Mucosa of descending colon (tissue), 3 donors: ENCODE measurements at regions not wholly inside any gene's neighbourhood (a gene's known extent, or its start where the extent isn't known, plus 50 kb on each side); places are given as distances from the start of the nearest gene placed in this dataset.

Experiments
- ATAC-seq: fragments of 200-7000 bp; cut with Tn5 transposase; one replicate; pipeline ENCODE4 v1.9.1; 2020; ENCODE audit warnings: mild to moderate bottlenecking, moderate library complexity
- DNase-seq, 3 donors: peaks; one replicate each; pipeline ENCODE4 v3.0.0-alpha.2; 2020
- H3K36me3 ChIP-seq: fragments of 200-600 bp; one replicate; pipeline ENCODE4 v1.8.0; 2021; ENCODE audit warnings: low read depth, mild to moderate bottlenecking
- H3K4me1 ChIP-seq: fragments of 200-600 bp; one replicate; pipeline ENCODE4 v1.8.0; 2021; ENCODE audit warnings: low read depth, mild to moderate bottlenecking
- H3K4me3 ChIP-seq: fragments of 200-600 bp; one replicate; pipeline ENCODE4 v1.8.0; 2021; ENCODE audit warnings: mild to moderate bottlenecking
- H3K9me3 ChIP-seq: fragments of 200-600 bp; one replicate; pipeline ENCODE4 v1.8.0; 2021; ENCODE audit warnings: mild to moderate bottlenecking
- intact Hi-C, 2 donors: fragments of 100-400 bp; cut with DNase I in 1 of 2; cut with micrococcal nuclease in 1 of 2; formaldehyde crosslinking; loops; one replicate each; pipeline versions ENCODE4 v1.11.0 to v1.11.1; 2022; cut with DNase I, micrococcal nuclease
- TF ChIP-seq, protein P1 (sequence below): fragments of 200-600 bp; IDR thresholded peaks from one replicate; pipeline ENCODE4 v1.8.0; 2022; ENCODE audit warnings: antibody characterized with exemption, mild to moderate bottlenecking
- donor health status: DM: no; HTN: no; CAD: no; lungs with moderate emphysema.
- donor health status: DM: no; HTN: no; CAD: no.
- donor health status: DM: no; HTN: yes; CAD: no.

DNA sequence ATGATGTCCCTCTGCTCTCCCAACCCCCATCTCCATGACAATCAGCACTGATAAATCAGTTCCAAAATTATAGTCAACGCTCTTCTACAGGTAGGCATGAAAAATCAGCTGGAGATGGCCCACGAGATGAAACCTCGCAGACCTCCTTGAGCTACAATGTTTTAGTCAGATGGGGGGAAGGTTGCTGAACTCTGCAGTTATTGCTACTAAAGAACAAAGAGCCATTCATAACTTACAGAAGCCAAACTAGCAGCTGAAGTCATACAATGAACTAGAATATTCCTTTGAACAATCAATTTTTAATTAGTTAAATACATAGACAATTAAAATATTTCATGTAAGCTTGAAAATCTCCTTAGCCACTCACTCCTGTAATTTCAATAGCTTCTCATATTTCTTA lies 179.2 kb downstream of the NHLRC3 start:
- no peak for DNase-seq
- TF ChIP-seq, protein P1, sequence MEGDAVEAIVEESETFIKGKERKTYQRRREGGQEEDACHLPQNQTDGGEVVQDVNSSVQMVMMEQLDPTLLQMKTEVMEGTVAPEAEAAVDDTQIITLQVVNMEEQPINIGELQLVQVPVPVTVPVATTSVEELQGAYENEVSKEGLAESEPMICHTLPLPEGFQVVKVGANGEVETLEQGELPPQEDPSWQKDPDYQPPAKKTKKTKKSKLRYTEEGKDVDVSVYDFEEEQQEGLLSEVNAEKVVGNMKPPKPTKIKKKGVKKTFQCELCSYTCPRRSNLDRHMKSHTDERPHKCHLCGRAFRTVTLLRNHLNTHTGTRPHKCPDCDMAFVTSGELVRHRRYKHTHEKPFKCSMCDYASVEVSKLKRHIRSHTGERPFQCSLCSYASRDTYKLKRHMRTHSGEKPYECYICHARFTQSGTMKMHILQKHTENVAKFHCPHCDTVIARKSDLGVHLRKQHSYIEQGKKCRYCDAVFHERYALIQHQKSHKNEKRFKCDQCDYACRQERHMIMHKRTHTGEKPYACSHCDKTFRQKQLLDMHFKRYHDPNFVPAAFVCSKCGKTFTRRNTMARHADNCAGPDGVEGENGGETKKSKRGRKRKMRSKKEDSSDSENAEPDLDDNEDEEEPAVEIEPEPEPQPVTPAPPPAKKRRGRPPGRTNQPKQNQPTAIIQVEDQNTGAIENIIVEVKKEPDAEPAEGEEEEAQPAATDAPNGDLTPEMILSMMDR: no peak
- intact Hi-C loops: no loop called here
- Histone ChIP-seq H3K4me3 (no peak overlapping the region), H3K36me3 (no peaks in the 10 kb centered on the region), H3K4me1 (no peaks in the 10 kb centered on the region), H3K9me3 (no peaks in the 10 kb centered on the region)
- no peak for ATAC-seq

DNA sequence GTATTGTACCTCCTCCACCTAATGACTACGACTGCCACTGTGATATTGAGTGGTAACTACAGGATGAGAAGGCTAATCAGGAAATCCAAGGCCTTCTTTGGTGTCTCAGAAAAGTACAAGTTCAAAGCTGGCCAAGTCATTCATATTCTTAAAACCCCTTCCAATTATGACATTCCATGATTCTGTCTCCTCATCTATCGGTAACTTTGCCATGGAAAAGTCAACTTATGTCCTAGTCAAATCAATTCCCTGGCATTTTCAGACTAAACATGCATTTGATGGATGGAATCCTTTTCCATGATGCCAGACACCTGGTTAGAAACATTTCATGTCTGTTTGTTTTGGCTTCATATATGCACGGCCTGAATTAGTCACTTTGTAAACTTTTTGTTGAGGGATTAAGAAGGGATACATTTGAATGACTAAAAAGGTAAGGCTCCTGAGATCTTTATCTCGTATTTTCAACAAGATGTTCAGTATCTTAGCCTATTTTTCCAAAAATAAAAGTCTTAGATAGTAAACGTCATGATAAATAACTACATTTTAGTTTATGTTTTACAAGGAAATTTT lies 186.5 kb downstream of the NHLRC3 start:
- TF ChIP-seq, protein P1: no peak
- ATAC-seq (no peak), DNase-seq (no peak)
- H3K4me1 ChIP-seq: no peaks in the 10 kb centered on the region
- no peaks in the 10 kb centered on the region for H3K36me3 ChIP-seq
- no peaks in the 10 kb centered on the region for H3K9me3 ChIP-seq
- H3K4me3 ChIP-seq: no peak overlapping the region
- intact Hi-C loops: no loop called here

DNA sequence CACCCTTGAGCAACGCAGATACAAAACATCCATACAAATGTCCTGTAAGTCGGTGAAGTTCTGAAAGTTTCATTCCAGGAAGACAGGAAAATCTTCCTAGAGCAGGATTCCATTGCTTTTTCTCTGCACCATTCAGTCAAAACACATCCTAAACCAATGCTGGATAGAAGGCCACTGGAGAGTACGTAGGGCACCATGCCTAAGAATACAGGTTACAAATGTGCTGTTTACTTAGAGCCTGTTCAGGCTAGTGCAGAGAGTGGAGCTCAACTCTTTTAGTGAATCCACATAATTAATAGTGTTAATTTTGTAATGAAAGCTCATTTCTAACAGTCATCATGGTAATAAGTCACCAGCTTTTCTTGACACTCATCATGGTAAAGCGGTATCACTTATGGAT lies 187.6 kb downstream of the NHLRC3 start:
- no peak overlapping the region for H3K4me3 ChIP-seq
- ATAC-seq (no peak), DNase-seq (no peak)
- H3K36me3 ChIP-seq: no peaks in the 10 kb centered on the region
- TF ChIP-seq, protein P1: no peak
- intact Hi-C loops: no loop called here
- H3K9me3 ChIP-seq: no peaks in the 10 kb centered on the region
- H3K4me1 ChIP-seq: no peaks in the 10 kb centered on the region

- no peaks in the 10 kb centered on the region for H3K9me3 ChIP-seq
- H3K4me3 ChIP-seq: no peak overlapping the region
- DNase-seq: no peak
- intact Hi-C loops: no loop called here
- no peaks in the 10 kb centered on the region for H3K36me3 ChIP-seq
- TF ChIP-seq, protein P1: no peak
- ATAC-seq: no peak
- H3K4me1 ChIP-seq: no peaks in the 10 kb centered on the region
Observed at GRCh38 chr13:39226359-39226758, 188.1 kb downstream of the NHLRC3 start.

DNA sequence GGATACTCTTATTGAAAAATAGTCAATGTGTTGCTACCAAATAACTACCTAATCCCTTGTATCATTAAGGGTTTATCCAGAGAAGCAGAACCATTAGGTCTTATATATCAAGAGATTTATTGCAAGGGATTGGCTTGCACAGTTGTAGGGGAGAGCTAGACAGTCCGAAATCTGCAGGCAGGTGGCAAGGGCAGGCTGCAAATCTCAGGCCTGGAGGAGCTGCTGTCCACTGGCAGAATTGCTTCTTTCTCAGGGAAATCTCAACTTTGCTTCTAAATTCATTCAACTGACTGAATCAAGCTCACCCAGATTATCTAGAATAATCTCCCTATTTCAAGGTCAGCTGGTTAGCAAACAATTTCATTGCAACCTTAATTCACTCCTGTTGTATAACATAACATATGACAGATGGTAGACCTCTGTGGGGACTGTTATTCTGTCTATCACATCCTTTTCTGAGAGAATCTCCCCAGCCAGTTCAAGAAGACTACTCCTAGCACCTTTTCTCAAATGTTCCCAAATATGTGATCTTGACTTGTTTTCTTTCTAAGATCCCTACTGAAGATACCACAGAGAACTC lies 194.2 kb downstream of the NHLRC3 start:
- no peaks in the 10 kb centered on the region for H3K4me1 ChIP-seq
- intact Hi-C loops: no loop called here
- H3K9me3 ChIP-seq: no peaks in the 10 kb centered on the region
- DNase-seq (no peak), ATAC-seq (no peak)
- no peaks in the 10 kb centered on the region for H3K36me3 ChIP-seq
- TF ChIP-seq, protein P1: no peak
- no peak overlapping the region for H3K4me3 ChIP-seq

DNA sequence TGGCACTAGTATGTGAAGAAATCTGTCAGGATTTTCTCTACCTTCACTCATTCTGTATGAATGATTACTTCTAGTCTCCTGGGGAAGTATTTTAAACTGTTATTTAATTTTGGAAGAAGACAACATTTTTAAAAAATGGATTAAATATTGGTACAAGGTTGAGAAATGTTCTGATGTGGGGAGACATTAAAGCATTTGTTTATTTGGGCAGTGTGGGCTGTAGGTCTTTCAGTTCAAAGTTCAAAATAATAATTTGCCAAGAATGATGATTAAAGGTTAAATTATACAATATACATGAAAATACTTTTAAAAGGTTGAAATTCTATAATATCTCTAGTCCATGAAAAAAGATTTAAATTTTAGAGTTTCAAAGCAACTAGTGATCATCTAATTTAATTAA lies 194.7 kb downstream of the NHLRC3 start:
- H3K4me1 ChIP-seq: no peaks in the 10 kb centered on the region
- ATAC-seq (no peak), DNase-seq (no peak)
- no peaks in the 10 kb centered on the region for H3K36me3 ChIP-seq
- H3K9me3 ChIP-seq: no peaks in the 10 kb centered on the region
- H3K4me3 ChIP-seq: no peak overlapping the region
- intact Hi-C loops: no loop called here
- TF ChIP-seq, protein P1: no peak
